ENCODE measurements at regions not wholly inside any gene's neighbourhood (a gene's known extent, or its start where the extent isn't known, plus 50 kb on each side); places are given as distances from the start of the nearest gene placed in this dataset.
"Not testable (repeated sequence)": the region's sequence is repeated elsewhere in the genome, so short reads cannot be mapped to it uniquely, and the experiment has no call there.

- Histone ChIP-seq H3K9ac (ENCODE audit: low read depth, low read length) (no peak overlapping the region), H3K4me1 (ENCODE audit: insufficient read depth, low read length) (no peaks in the 10 kb centered on the region), H3K9me3 (ENCODE audit: control insufficient read depth, insufficient read depth, low read length) (no peaks in the 10 kb centered on the region), H3K36me3 (ENCODE audit: insufficient read depth, low read length) (no peaks in the 10 kb centered on the region)
These were observed 61.9 kb downstream of the FOXL3 start for GRCh38 chr7:351681-352480.

GRCh38 chr7:353746-354325, 63.9 kb downstream of the FOXL3 start:
- no peak overlapping the region for H3K9ac ChIP-seq (ENCODE audit: low read depth, low read length)
- H3K4me1 ChIP-seq (ENCODE audit: insufficient read depth, low read length) = no peaks in the 10 kb centered on the region

GRCh38 chr7:354597-355470, 64.9 kb downstream of the FOXL3 start:
- no peak overlapping the region for H3K9ac ChIP-seq (ENCODE audit: low read depth, low read length)
- H3K4me1 ChIP-seq (ENCODE audit: insufficient read depth, low read length) = no peaks in the 10 kb centered on the region
- H3K36me3 ChIP-seq (ENCODE audit: insufficient read depth, low read length) = no peaks in the 10 kb centered on the region
- no peaks in the 10 kb centered on the region for H3K9me3 ChIP-seq (ENCODE audit: control insufficient read depth, insufficient read depth, low read length)

More at GRCh38 chr7:353746-354325, 63.9 kb downstream of the FOXL3 start:
- Histone ChIP-seq H3K36me3 (ENCODE audit: insufficient read depth, low read length) (no peaks in the 10 kb centered on the region), H3K9me3 (ENCODE audit: control insufficient read depth, insufficient read depth, low read length) (no peaks in the 10 kb centered on the region)

- Histone ChIP-seq H3K36me3 (ENCODE audit: insufficient read depth, low read length) (no peaks in the 10 kb centered on the region), H3K9ac (ENCODE audit: low read depth, low read length) (no peak overlapping the region), H3K4me1 (ENCODE audit: insufficient read depth, low read length) (no peaks in the 10 kb centered on the region), H3K9me3 (ENCODE audit: control insufficient read depth, insufficient read depth, low read length) (no peaks in the 10 kb centered on the region)
These were observed 65.6 kb downstream of the FOXL3 start for GRCh38 chr7:355568-355967.

GRCh38 chr7:356087-356486, 66.1 kb downstream of the FOXL3 start:
- H3K4me1 ChIP-seq (ENCODE audit: insufficient read depth, low read length) = no peaks in the 10 kb centered on the region

GRCh38 chr7:356691-357462, 66.9 kb downstream of the FOXL3 start:
- Histone ChIP-seq H3K9me3 (ENCODE audit: control insufficient read depth, insufficient read depth, low read length) (no peaks in the 10 kb centered on the region), H3K36me3 (ENCODE audit: insufficient read depth, low read length) (no peaks in the 10 kb centered on the region), H3K9ac (ENCODE audit: low read depth, low read length) (no peak overlapping the region), H3K4me1 (ENCODE audit: insufficient read depth, low read length) (no peaks in the 10 kb centered on the region)

More at GRCh38 chr7:356087-356486, 66.1 kb downstream of the FOXL3 start:
- Histone ChIP-seq H3K36me3 (ENCODE audit: insufficient read depth, low read length) (no peaks in the 10 kb centered on the region), H3K9ac (ENCODE audit: low read depth, low read length) (no peak overlapping the region), H3K9me3 (ENCODE audit: control insufficient read depth, insufficient read depth, low read length) (no peaks in the 10 kb centered on the region)

- Histone ChIP-seq H3K9ac (ENCODE audit: low read depth, low read length) (no peak overlapping the region), H3K9me3 (ENCODE audit: control insufficient read depth, insufficient read depth, low read length) (no peaks in the 10 kb centered on the region), H3K4me1 (ENCODE audit: insufficient read depth, low read length) (no peaks in the 10 kb centered on the region)
These were observed 67.7 kb downstream of the FOXL3 start for GRCh38 chr7:357531-358209.

GRCh38 chr7:358352-358751, 68.4 kb downstream of the FOXL3 start:
- Histone ChIP-seq H3K9ac (ENCODE audit: low read depth, low read length) (no peak overlapping the region), H3K9me3 (ENCODE audit: control insufficient read depth, insufficient read depth, low read length) (no peaks in the 10 kb centered on the region), H3K4me1 (ENCODE audit: insufficient read depth, low read length) (no peaks in the 10 kb centered on the region), H3K36me3 (ENCODE audit: insufficient read depth, low read length) (no peaks in the 10 kb centered on the region)

More at GRCh38 chr7:357531-358209, 67.7 kb downstream of the FOXL3 start:
- H3K36me3 ChIP-seq (ENCODE audit: insufficient read depth, low read length) = no peaks in the 10 kb centered on the region

- Histone ChIP-seq H3K4me1 (ENCODE audit: insufficient read depth, low read length) (no peaks in the 10 kb centered on the region), H3K36me3 (ENCODE audit: insufficient read depth, low read length) (no peaks in the 10 kb centered on the region), H3K9ac (ENCODE audit: low read depth, low read length) (no peak overlapping the region), H3K9me3 (ENCODE audit: control insufficient read depth, insufficient read depth, low read length) (no peaks in the 10 kb centered on the region)
These were observed 69.3 kb downstream of the FOXL3 start for GRCh38 chr7:359226-359765.

- no peaks in the 10 kb centered on the region for H3K9me3 ChIP-seq (ENCODE audit: control insufficient read depth, insufficient read depth, low read length)
- no peak overlapping the region for H3K9ac ChIP-seq (ENCODE audit: low read depth, low read length)
- no peaks in the 10 kb centered on the region for H3K4me1 ChIP-seq (ENCODE audit: insufficient read depth, low read length)
- no peaks in the 10 kb centered on the region for H3K36me3 ChIP-seq (ENCODE audit: insufficient read depth, low read length)
These were observed 69.9 kb downstream of the FOXL3 start for GRCh38 chr7:359766-360361.

GRCh38 chr7:360454-361100, 70.6 kb downstream of the FOXL3 start:
- Histone ChIP-seq H3K36me3 (ENCODE audit: insufficient read depth, low read length) (no peaks in the 10 kb centered on the region), H3K9ac (ENCODE audit: low read depth, low read length) (no peak overlapping the region), H3K9me3 (ENCODE audit: control insufficient read depth, insufficient read depth, low read length) (no peaks in the 10 kb centered on the region), H3K4me1 (ENCODE audit: insufficient read depth, low read length) (no peaks in the 10 kb centered on the region)

- not testable (repeated sequence) for H3K9me3 ChIP-seq (ENCODE audit: control insufficient read depth, insufficient read depth, low read length); H3K4me1 ChIP-seq (ENCODE audit: insufficient read depth, low read length); H3K9ac ChIP-seq (ENCODE audit: low read depth, low read length); H3K36me3 ChIP-seq (ENCODE audit: insufficient read depth, low read length)
These were observed 71.2 kb downstream of the FOXL3 start for GRCh38 chr7:361182-361581.

All from ES-I3 (cell line).